Smooth muscle cell (in vitro differentiated cells): ENCODE measurements at regions not wholly inside any gene's neighbourhood (a gene's known extent, or its start where the extent isn't known, plus 50 kb on each side); places are given as distances from the start of the nearest gene placed in this dataset.

Experiments used
- DNase-seq: peaks from one replicate; lab custom pipeline; 2025; ENCODE audit not compliant: unreplicated experiment; lab: John Stamatoyannopoulos, UW
- H2AFZ ChIP-seq: fragments of 200-600 bp; sonication (generic); 2 replicates; pipeline ENCODE4 v1.6.0; 2016; ENCODE audit warnings: antibody characterized with exemption, low read depth, mild to moderate bottlenecking
- H3F3A ChIP-seq: fragments of 200-600 bp; sonication (generic); 2 replicates; pipeline ENCODE4 v1.6.0; 2017; ENCODE audit warnings: antibody characterized with exemption, low read depth
- H3K27ac ChIP-seq: fragments of 200-600 bp; sonication (generic); 2 replicates; pipeline ENCODE4 v1.5.1; 2016; ENCODE audit warnings: low read depth, mild to moderate bottlenecking
- H3K27me3 ChIP-seq: fragments of 200-600 bp; sonication (generic); 2 replicates; pipeline ENCODE4 v1.6.1; 2016; ENCODE audit warnings: low read depth, mild to moderate bottlenecking
- H3K36me3 ChIP-seq: fragments of 200-600 bp; sonication (generic); 2 replicates; pipeline ENCODE4 v1.5.1; 2016; ENCODE audit warnings: low read depth
- H3K4me1 ChIP-seq: fragments of 200-600 bp; sonication (generic); 2 replicates; pipeline ENCODE4 v1.5.1; 2016; ENCODE audit warnings: low read depth
- H3K4me2 ChIP-seq: fragments of 200-600 bp; sonication (generic); 2 replicates; pipeline ENCODE4 v1.6.0; 2016; ENCODE audit warnings: mild to moderate bottlenecking
- H3K4me3 ChIP-seq: fragments of 200-600 bp; sonication (generic); 2 replicates; pipeline ENCODE4 v1.5.1; 2016; ENCODE audit warnings: mild to moderate bottlenecking
- H3K79me2 ChIP-seq: fragments of 200-600 bp; sonication (generic); 2 replicates; pipeline ENCODE4 v1.6.0; 2016; ENCODE audit warnings: low read depth, mild to moderate bottlenecking
- H3K9ac ChIP-seq: fragments of 200-600 bp; sonication (generic); 2 replicates; pipeline ENCODE4 v1.6.0; 2016; ENCODE audit warnings: low read depth
- H3K9me3 ChIP-seq: fragments of 200-600 bp; sonication (generic); replicated peaks from 2 replicates; pipeline ENCODE4 v1.5.1; 2016; ENCODE audit warnings: low read depth
- H4K20me1 ChIP-seq: fragments of 200-600 bp; sonication (generic); 2 replicates; pipeline ENCODE4 v1.6.0; 2016; ENCODE audit warnings: low read depth
- WGBS: methylation state at CpG from one replicate; pipeline ENCODE4 v1.1.7; 2016; ENCODE audit warnings: low lambda C conversion rate; 5-methylcytosine and 5-hydroxymethylcytosine counted together
- TF ChIP-seq, protein P1 (sequence below): fragments of 200-600 bp; sonication (generic); IDR thresholded peaks from 2 replicates; pipeline ENCODE4 v1.5.1; 2017; ENCODE audit warnings: borderline replicate concordance, mild to moderate bottlenecking, antibody characterized with exemption; ENCODE audit not compliant: insufficient read depth, poor library complexity, severe bottlenecking

GRCh38 chr6:14995966-14996602, 249.8 kb upstream of the JARID2 start:
- Histone ChIP-seq H4K20me1 (no peaks in the 10 kb centered on the region), H3K4me2 (no peak overlapping the region), H3K9me3 (no peaks in the 10 kb centered on the region), H3K4me1 (no peaks in the 10 kb centered on the region), H3K27me3 (peaks cover 4% of the 10 kb centered on the region), H3K9ac (no peak overlapping the region), H3F3A (no peaks in the 10 kb centered on the region), H2AFZ (no peak overlapping the region), H3K79me2 (no peaks in the 10 kb centered on the region), H3K4me3 (no peak overlapping the region), H3K27ac (no peak overlapping the region), H3K36me3 (no peaks in the 10 kb centered on the region)
- WGBS = 92% methylated on average over 12 of the region's 12 CpGs
- TF ChIP-seq, protein P1, sequence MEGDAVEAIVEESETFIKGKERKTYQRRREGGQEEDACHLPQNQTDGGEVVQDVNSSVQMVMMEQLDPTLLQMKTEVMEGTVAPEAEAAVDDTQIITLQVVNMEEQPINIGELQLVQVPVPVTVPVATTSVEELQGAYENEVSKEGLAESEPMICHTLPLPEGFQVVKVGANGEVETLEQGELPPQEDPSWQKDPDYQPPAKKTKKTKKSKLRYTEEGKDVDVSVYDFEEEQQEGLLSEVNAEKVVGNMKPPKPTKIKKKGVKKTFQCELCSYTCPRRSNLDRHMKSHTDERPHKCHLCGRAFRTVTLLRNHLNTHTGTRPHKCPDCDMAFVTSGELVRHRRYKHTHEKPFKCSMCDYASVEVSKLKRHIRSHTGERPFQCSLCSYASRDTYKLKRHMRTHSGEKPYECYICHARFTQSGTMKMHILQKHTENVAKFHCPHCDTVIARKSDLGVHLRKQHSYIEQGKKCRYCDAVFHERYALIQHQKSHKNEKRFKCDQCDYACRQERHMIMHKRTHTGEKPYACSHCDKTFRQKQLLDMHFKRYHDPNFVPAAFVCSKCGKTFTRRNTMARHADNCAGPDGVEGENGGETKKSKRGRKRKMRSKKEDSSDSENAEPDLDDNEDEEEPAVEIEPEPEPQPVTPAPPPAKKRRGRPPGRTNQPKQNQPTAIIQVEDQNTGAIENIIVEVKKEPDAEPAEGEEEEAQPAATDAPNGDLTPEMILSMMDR = no peak
- no peak for DNase-seq

DNA sequence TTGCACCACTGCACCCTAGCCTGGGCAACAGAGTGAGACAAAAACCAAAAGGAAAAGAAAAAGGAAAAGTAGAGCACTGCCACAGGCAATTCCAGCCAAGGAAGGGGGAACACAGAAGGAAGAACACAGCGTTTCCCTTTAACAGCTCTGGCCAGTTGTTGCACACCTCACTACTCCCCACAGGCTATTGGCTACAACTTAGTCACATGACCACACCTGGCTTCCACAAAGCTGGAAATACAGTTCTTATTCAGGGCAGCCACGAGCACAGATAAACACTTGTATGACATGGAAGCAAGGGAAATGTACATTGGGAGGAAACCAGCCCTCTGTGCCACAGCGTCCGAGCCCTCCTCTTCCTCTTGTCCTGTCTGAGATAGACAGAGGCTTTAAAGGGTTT, 249.0 kb upstream of the JARID2 start:
- WGBS = 88% methylated on average over 4 of the region's 4 CpGs
- no peak for DNase-seq
- Histone ChIP-seq H3F3A (no peaks in the 10 kb centered on the region), H3K4me2 (no peak overlapping the region), H2AFZ (no peak overlapping the region), H3K27me3 (peaks cover 4% of the 10 kb centered on the region), H3K9me3 (no peaks in the 10 kb centered on the region), H4K20me1 (no peaks in the 10 kb centered on the region), H3K9ac (no peak overlapping the region), H3K4me1 (no peaks in the 10 kb centered on the region), H3K4me3 (no peak overlapping the region), H3K27ac (no peak overlapping the region), H3K79me2 (no peaks in the 10 kb centered on the region), H3K36me3 (no peaks in the 10 kb centered on the region)
- TF ChIP-seq, protein P1 = no peak

DNA sequence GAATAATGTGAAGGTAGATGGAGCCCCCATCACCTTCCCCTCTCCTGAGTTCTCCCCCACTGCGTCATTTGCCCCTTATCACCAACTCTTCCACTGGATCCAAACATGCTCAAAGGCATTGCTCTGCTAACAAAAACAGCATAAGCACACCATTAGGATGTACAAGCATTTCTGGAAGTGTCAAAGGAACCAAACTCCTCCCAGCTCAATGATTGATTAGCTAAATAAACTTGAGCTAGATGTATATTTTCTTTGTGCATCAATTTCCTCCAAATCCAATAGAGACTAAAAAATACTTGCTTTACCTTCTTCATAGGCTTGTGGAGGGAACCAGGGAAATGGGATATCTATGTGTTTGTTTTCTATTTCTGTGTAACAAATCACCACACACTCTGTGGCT, 248.4 kb upstream of the JARID2 start:
- Histone ChIP-seq H3K4me2 (no peak overlapping the region), H3K9ac (no peak overlapping the region), H2AFZ (no peak overlapping the region), H3K79me2 (no peaks in the 10 kb centered on the region), H3K9me3 (no peaks in the 10 kb centered on the region), H3K27me3 (peaks cover 4% of the 10 kb centered on the region), H3K4me3 (no peak overlapping the region), H3K4me1 (no peaks in the 10 kb centered on the region), H3K36me3 (no peaks in the 10 kb centered on the region), H4K20me1 (no peaks in the 10 kb centered on the region), H3F3A (no peaks in the 10 kb centered on the region), H3K27ac (no peak overlapping the region)
- 83% methylated on average over 1 of the region's 1 CpG for WGBS
- TF ChIP-seq, protein P1 = no peak
- no peak for DNase-seq

DNA sequence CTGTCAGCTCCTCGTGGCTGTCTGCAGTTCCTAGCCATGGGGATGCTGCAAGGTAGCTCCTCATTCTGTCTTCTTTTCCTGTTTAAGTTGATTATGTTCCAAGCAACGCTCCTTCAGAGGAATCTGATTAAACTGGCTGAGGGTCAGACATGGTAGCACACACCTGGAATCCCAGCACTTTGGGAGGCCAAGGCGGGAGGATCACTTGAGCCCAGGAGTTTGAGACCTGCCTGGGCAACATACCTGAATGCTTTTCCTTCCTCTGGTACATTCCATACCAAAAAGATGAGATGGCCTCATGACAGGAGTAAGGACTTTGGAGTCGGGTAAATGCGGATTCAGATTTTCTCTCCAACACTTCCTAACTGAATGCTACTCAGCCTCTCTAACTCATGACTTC, 246.8 kb upstream of the JARID2 start:
- WGBS = 93% methylated on average over 5 of the region's 5 CpGs
- Histone ChIP-seq H3K4me3 (no peak overlapping the region), H3F3A (no peaks in the 10 kb centered on the region), H2AFZ (no peak overlapping the region), H3K4me1 (no peaks in the 10 kb centered on the region), H4K20me1 (no peaks in the 10 kb centered on the region), H3K36me3 (no peaks in the 10 kb centered on the region), H3K27me3 (peaks cover 4% of the 10 kb centered on the region), H3K79me2 (no peaks in the 10 kb centered on the region), H3K9me3 (no peaks in the 10 kb centered on the region), H3K27ac (no peak overlapping the region), H3K9ac (no peak overlapping the region), H3K4me2 (no peak overlapping the region)
- DNase-seq = no peak
- TF ChIP-seq, protein P1 = no peak
